HG03060 (cell line): ENCODE measurements at regions not wholly inside any gene's neighbourhood (a gene's known extent, or its start where the extent isn't known, plus 50 kb on each side); places are given as distances from the start of the nearest gene placed in this dataset.
"Not testable (repeated sequence)": the region's sequence is repeated elsewhere in the genome, so short reads cannot be mapped to it uniquely, and the experiment has no call there.

Experiments
- ATAC-seq: cut with Tn5 transposase; IDR thresholded peaks from one replicate; pipeline ENCODE4 v1.9.1; 2021; ENCODE audit warnings: low read depth, moderate number of reproducible peaks; ENCODE audit not compliant: unreplicated experiment

GRCh38 chr3:145704020-145704419, 457.0 kb downstream of the PLOD2 start:
- no peak for ATAC-seq

- ATAC-seq: not testable (repeated sequence)
Measured at GRCh38 chr3:145709779-145710178, 451.2 kb downstream of the PLOD2 start.

- no peak for ATAC-seq
Measured at GRCh38 chr3:145716519-145716918, 444.5 kb downstream of the PLOD2 start.

- ATAC-seq: no peak
Measured at GRCh38 chr3:145719114-145719513, 441.9 kb downstream of the PLOD2 start.

- ATAC-seq: no peak
Measured at GRCh38 chr3:145721273-145721805, 439.6 kb downstream of the PLOD2 start.

GRCh38 chr3:145721815-145722214, 439.2 kb downstream of the PLOD2 start:
- ATAC-seq: no peak

GRCh38 chr3:145727476-145727875, 433.5 kb downstream of the PLOD2 start:
- no peak for ATAC-seq

- ATAC-seq: no peak
Measured at GRCh38 chr3:145735631-145736030, 425.4 kb downstream of the PLOD2 start.

GRCh38 chr3:145737952-145738351, 423.0 kb downstream of the PLOD2 start:
- no peak for ATAC-seq

GRCh38 chr3:145739926-145740325, 421.1 kb downstream of the PLOD2 start:
- ATAC-seq: no peak

- ATAC-seq: no peak
Measured at GRCh38 chr3:145750657-145751056, 410.3 kb downstream of the PLOD2 start.

GRCh38 chr3:145752576-145752975, 408.4 kb downstream of the PLOD2 start:
- ATAC-seq: no peak

- ATAC-seq: no peak
Measured at GRCh38 chr3:145754605-145755289, 406.2 kb downstream of the PLOD2 start.

GRCh38 chr3:145760036-145760435, 400.9 kb downstream of the PLOD2 start:
- ATAC-seq: no peak

GRCh38 chr3:145767909-145768308, 393.1 kb downstream of the PLOD2 start:
- no peak for ATAC-seq

GRCh38 chr3:145776782-145777408, 384.1 kb downstream of the PLOD2 start:
- ATAC-seq: peak; percentile 63

- no peak for ATAC-seq
Measured at GRCh38 chr3:145780301-145780700, 380.7 kb downstream of the PLOD2 start.

GRCh38 chr3:145785668-145786067, 375.3 kb downstream of the PLOD2 start:
- ATAC-seq: no peak

GRCh38 chr3:145798007-145798406, 363.0 kb downstream of the PLOD2 start:
- no peak for ATAC-seq

GRCh38 chr3:145798696-145799537, 362.1 kb downstream of the PLOD2 start:
- no peak for ATAC-seq

GRCh38 chr3:145801696-145802095, 359.3 kb downstream of the PLOD2 start:
- no peak for ATAC-seq
